Skeletal muscle satellite cell (primary cell): ENCODE measurements at regions not wholly inside any gene's neighbourhood (a gene's known extent, or its start where the extent isn't known, plus 50 kb on each side); places are given as distances from the start of the nearest gene placed in this dataset.

Source experiments
- H3K27me3 ChIP-seq: 2 replicates; pipeline ENCODE4 v1.7.0; 2013; ENCODE audit warnings: low read length; ENCODE audit not compliant: control insufficient read depth, insufficient read depth
- H3K36me3 ChIP-seq: 2 replicates; pipeline ENCODE4 v1.7.0; 2013; ENCODE audit warnings: mild to moderate bottlenecking, control low read depth, low read length; ENCODE audit not compliant: insufficient read depth
- H3K4me1 ChIP-seq: 2 replicates; pipeline ENCODE4 v1.7.0; 2013; ENCODE audit warnings: low read length; ENCODE audit not compliant: control insufficient read depth, insufficient read depth
- H3K4me2 ChIP-seq: 2 replicates; pipeline ENCODE4 v1.7.0; 2013; ENCODE audit warnings: mild to moderate bottlenecking, low read length
- H3K4me3 ChIP-seq: 2 replicates; pipeline ENCODE4 v1.7.0; 2013; ENCODE audit warnings: low read length
- H3K9ac ChIP-seq: 2 replicates; pipeline ENCODE4 v1.7.0; 2013; ENCODE audit warnings: mild to moderate bottlenecking, low read depth, low read length, moderate library complexity
- H3K9me3 ChIP-seq: replicated peaks from 2 replicates; pipeline ENCODE4 v1.7.0; 2013; ENCODE audit warnings: mild to moderate bottlenecking, control low read depth, low read length

DNA sequence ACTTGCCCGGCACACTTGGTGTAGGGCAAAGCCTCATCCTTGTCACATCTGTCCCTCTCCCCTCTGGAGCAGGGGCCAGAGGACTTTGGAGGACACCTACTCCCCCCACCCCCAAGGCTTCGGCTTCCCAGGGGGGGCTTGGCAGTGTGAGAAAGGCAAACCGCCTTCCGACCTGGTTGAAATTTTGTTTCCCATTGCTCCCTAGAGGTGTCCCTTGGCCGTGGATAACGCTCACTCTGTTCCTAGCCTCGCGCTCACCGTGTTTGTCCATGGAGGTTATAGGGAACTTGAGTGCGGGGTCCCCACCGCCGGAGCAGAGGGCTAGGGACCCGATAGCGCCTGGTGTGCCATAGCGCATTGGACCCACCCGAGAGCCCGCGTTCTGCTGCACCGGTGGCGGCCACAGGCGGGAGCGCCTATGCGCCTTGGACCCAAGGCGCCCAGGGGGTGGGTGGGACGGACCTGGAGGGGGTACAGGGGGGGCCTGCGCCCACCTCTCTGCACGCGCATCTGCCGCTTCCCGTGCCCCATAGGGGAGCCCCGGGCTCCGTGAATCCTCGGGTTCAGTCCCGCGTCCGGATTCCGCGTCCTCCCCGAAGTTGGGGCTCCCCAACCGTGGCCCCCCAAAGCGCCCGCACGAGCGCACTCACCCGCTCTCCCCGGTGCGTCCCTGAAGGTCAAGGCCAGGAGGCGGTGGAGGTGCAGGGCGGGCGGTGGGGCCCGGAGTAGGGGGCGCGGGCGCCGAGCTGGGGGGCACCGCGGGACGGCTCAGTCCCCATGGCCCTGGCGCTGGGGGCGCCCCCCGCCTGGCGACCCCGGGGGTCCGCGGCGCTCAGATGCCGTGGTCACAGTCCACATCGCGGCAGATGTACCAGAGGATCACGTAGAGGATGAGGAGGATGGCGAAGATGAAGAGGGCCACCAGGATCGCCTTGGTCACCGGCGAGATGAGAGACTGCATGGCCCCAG lies 82.7 kb upstream of the DHRSX start:
- no peak overlapping the region for H3K4me3 ChIP-seq
- no peaks in the 10 kb centered on the region for H3K9me3 ChIP-seq
- H3K4me2 ChIP-seq: no peak overlapping the region
- no peaks in the 10 kb centered on the region for H3K36me3 ChIP-seq
- peaks cover under 1% of the 10 kb centered on the region for H3K4me1 ChIP-seq
- no peak overlapping the region for H3K9ac ChIP-seq
- H3K27me3 ChIP-seq: peaks cover 48% of the 10 kb centered on the region

DNA sequence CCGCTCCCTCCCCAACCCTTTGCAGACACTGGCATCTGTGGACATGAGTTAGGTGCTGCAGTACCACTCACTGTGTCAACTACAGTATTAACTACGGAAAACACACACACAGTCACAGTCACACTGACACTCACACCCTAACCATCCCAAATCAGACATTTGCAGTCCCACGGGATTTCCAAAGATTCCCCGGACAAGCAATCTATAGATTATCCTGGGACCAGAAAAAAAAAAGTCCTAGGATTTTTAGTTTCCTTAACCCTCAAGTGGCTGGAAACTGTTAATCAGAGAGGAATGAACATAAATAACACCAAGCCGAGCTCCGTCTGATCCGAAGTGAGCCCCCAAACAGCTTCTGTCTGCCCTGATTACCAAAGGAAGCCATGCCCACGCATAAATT lies 81.9 kb upstream of the DHRSX start:
- Histone ChIP-seq H3K9me3 (no peaks in the 10 kb centered on the region), H3K27me3 (peaks cover 44% of the 10 kb centered on the region), H3K4me2 (no peak overlapping the region), H3K4me3 (no peak overlapping the region), H3K9ac (no peak overlapping the region), H3K4me1 (peaks cover 9% of the 10 kb centered on the region), H3K36me3 (no peaks in the 10 kb centered on the region)

GRCh38 chrX:2581296-2581695 lies 80.5 kb upstream of the DHRSX start:
- Histone ChIP-seq H3K27me3 (peaks cover 44% of the 10 kb centered on the region), H3K9ac (no peak overlapping the region), H3K4me2 (no peak overlapping the region), H3K4me1 (peaks cover 14% of the 10 kb centered on the region), H3K36me3 (no peaks in the 10 kb centered on the region), H3K9me3 (no peaks in the 10 kb centered on the region), H3K4me3 (no peak overlapping the region)

- Histone ChIP-seq H3K9me3 (no peaks in the 10 kb centered on the region), H3K9ac (no peak overlapping the region), H3K36me3 (no peaks in the 10 kb centered on the region), H3K4me1 (peaks cover 14% of the 10 kb centered on the region), H3K4me3 (no peak overlapping the region), H3K4me2 (no peak overlapping the region), H3K27me3 (peaks cover 26% of the 10 kb centered on the region)
These were observed 78.1 kb upstream of the DHRSX start for GRCh38 chrX:2578864-2579263.

GRCh38 chrX:2577844-2578466 lies 77.2 kb upstream of the DHRSX start:
- Histone ChIP-seq H3K36me3 (no peaks in the 10 kb centered on the region), H3K9me3 (no peaks in the 10 kb centered on the region), H3K4me2 (peak overlapping the region; percentile 76), H3K9ac (peak overlapping the region; percentile 51), H3K4me3 (peak overlapping the region; percentile 44), H3K4me1 (peaks cover 18% of the 10 kb centered on the region), H3K27me3 (peaks cover 19% of the 10 kb centered on the region)

DNA sequence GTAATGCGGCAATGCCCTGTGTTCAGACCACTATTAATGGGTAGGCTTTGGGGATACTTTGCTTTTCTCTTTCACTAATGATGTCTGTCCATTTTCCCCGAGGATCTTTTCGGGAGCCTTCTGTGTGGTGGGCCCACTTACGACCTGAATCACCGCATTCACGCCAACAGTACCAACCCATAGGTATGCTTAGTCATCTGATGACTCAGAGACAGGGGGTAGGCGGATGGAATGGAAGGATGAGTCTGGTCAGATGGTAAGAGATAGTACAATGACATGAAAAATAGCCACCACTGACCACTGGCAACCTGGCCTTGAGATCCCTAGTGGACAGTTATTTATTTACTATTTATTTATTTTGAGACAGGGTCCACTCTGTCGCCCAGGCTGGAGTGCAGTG lies 76.0 kb upstream of the DHRSX start:
- Histone ChIP-seq H3K36me3 (no peaks in the 10 kb centered on the region), H3K4me3 (no peak overlapping the region), H3K9ac (no peak overlapping the region), H3K9me3 (no peaks in the 10 kb centered on the region), H3K4me2 (no peak overlapping the region), H3K4me1 (peaks cover 20% of the 10 kb centered on the region), H3K27me3 (peaks cover 8% of the 10 kb centered on the region)

DNA sequence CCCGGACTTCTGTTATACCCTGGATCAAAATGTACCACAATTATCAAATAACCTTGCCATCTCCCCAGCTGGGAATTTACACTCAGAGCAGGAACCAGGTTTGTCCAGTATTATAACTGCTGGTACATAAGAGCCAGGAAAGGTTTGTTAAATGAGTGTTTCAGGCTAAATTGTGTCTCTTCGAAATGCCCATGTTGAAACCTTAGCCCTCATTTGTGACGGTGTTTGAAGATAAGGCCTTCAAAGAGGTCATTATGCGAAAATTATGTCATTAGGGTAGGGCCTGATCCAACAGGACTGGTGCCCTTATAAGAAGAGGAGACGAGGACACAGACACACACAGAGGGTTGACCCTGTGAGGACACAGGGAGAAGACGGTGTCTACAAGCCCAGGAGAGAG lies 73.5 kb upstream of the DHRSX start:
- H3K9ac ChIP-seq: no peak overlapping the region
- no peak overlapping the region for H3K4me3 ChIP-seq
- no peaks in the 10 kb centered on the region for H3K36me3 ChIP-seq
- H3K4me2 ChIP-seq: no peak overlapping the region
- peaks cover 20% of the 10 kb centered on the region for H3K4me1 ChIP-seq
- no peaks in the 10 kb centered on the region for H3K27me3 ChIP-seq
- H3K9me3 ChIP-seq: no peaks in the 10 kb centered on the region

GRCh38 chrX:2572740-2573139 lies 72.0 kb upstream of the DHRSX start:
- Histone ChIP-seq H3K9ac (no peak overlapping the region), H3K9me3 (no peaks in the 10 kb centered on the region), H3K36me3 (no peaks in the 10 kb centered on the region), H3K4me2 (no peak overlapping the region), H3K27me3 (no peaks in the 10 kb centered on the region), H3K4me3 (no peak overlapping the region), H3K4me1 (peaks cover 12% of the 10 kb centered on the region)

DNA sequence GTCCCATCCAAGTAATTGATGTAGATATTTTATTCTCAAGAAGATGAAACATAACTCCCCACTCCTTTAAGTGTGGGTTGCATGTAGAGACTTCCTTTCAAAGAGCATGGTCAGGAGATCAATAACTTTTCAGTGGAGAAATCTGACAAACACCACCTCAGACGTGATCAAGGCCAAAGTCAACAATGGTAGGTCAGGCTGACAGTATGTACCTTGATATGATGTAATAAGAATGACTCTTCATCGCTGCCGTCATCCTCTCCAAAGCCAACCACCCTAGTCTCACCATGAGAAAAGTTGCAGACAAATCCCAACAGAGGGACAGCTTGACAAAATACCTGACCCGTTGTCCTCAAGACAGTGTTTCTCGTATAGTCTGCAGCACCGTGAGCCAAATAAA lies 67.3 kb upstream of the DHRSX start:
- H3K4me3 ChIP-seq: no peak overlapping the region
- peaks cover 3% of the 10 kb centered on the region for H3K4me1 ChIP-seq

GRCh38 chrX:2566055-2566454 lies 65.3 kb upstream of the DHRSX start:
- Histone ChIP-seq H3K9ac (no peak overlapping the region), H3K9me3 (no peaks in the 10 kb centered on the region), H3K4me1 (no peaks in the 10 kb centered on the region), H3K4me2 (no peak overlapping the region), H3K27me3 (no peaks in the 10 kb centered on the region), H3K4me3 (no peak overlapping the region), H3K36me3 (no peaks in the 10 kb centered on the region)

More for the DNA sequence above, 67.3 kb upstream of the DHRSX start:
- Histone ChIP-seq H3K9ac (no peak overlapping the region), H3K36me3 (no peaks in the 10 kb centered on the region), H3K9me3 (no peaks in the 10 kb centered on the region), H3K27me3 (no peaks in the 10 kb centered on the region), H3K4me2 (no peak overlapping the region)

- Histone ChIP-seq H3K36me3 (no peaks in the 10 kb centered on the region), H3K4me3 (no peak overlapping the region), H3K27me3 (peaks cover 19% of the 10 kb centered on the region), H3K9me3 (no peaks in the 10 kb centered on the region), H3K4me2 (no peak overlapping the region), H3K4me1 (no peaks in the 10 kb centered on the region), H3K9ac (no peak overlapping the region)
These were observed 60.7 kb upstream of the DHRSX start for GRCh38 chrX:2561456-2561855.
